ENCODE measurements at regions not wholly inside any gene's neighbourhood (a gene's known extent, or its start where the extent isn't known, plus 50 kb on each side); places are given as distances from the start of the nearest gene placed in this dataset.

DNA sequence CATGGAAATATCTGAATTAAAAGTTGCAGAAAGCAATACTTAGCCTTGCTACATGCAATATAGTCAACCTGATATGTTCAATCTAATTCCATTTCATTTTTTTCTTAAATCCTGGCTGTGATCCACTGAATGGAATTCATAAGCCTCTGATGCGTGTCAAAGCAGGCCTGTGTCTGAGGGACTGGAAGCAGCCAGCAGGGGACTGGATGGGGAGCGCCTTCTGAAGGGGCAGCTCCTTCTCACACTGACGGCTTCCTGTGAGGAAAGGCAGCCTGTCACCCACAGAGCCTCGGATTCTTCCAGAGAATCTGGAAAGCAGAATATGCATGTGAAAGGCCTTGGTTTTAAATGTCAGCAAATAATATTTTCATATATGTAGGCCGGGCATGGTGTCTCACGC, 73.5 kb downstream of the KCNF1 start:
- Histone ChIP-seq H3K36me3 (no peaks in the 10 kb centered on the region), H3K4me3 (no peak overlapping the region), H3K9me3 (no peaks in the 10 kb centered on the region), H3K27me3 (no peaks in the 10 kb centered on the region), H3K27ac (no peak overlapping the region), H3K4me1 (peaks cover 8% of the 10 kb centered on the region)
- intact Hi-C loops (cut with DNase I), result no loop called here
- TF ChIP-seq POLR2AphosphoS5 (IDR thresholded peaks at IDR 0.05; ENCODE audit: insufficient read depth in 1 of 2, low read depth in 1 of 2) (no peak), POLR2A (IDR thresholded peaks at IDR 0.05) (no peak)
- DNase-seq (ENCODE audit: extremely low spot score in 2 of 2), result no peak

DNA sequence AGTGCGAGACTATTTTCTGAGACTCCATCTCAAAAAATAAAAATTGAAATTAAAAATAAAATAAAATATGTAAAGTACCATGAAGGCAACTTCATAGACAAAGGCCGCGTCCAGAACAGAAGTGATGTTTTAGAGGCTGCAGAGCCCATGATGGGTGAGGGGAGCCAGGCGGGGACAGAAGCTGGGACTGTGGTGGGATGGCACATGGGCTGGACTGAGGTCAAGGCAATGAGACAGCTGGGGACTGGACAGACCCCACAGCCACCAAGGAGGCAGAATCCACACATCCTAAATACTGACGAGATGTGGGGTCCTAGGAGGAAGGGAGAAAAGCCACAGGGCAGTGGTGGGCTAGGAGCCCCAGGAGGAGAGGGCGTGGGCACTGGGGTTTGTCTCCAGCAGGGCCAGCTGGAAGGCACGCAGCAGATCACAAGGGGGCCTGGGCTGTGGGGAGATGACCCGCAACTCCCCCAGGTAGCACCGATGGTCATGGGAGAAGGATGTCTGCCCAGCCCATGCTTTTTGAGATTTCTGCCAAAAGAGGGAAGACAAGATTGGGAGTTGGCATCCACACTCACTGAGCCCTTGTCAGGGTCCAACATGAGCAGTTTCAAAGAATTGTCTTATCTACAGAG, 74.3 kb downstream of the KCNF1 start:
- H3K27ac ChIP-seq, result no peak overlapping the region
- TF ChIP-seq POLR2AphosphoS5 (IDR thresholded peaks at IDR 0.05; ENCODE audit: insufficient read depth in 1 of 2, low read depth in 1 of 2) (no peak), POLR2A (IDR thresholded peaks at IDR 0.05) (no peak)
- TF ChIP-seq, protein P1, sequence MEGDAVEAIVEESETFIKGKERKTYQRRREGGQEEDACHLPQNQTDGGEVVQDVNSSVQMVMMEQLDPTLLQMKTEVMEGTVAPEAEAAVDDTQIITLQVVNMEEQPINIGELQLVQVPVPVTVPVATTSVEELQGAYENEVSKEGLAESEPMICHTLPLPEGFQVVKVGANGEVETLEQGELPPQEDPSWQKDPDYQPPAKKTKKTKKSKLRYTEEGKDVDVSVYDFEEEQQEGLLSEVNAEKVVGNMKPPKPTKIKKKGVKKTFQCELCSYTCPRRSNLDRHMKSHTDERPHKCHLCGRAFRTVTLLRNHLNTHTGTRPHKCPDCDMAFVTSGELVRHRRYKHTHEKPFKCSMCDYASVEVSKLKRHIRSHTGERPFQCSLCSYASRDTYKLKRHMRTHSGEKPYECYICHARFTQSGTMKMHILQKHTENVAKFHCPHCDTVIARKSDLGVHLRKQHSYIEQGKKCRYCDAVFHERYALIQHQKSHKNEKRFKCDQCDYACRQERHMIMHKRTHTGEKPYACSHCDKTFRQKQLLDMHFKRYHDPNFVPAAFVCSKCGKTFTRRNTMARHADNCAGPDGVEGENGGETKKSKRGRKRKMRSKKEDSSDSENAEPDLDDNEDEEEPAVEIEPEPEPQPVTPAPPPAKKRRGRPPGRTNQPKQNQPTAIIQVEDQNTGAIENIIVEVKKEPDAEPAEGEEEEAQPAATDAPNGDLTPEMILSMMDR (IDR thresholded peaks at IDR 0.05), result no peak

DNA sequence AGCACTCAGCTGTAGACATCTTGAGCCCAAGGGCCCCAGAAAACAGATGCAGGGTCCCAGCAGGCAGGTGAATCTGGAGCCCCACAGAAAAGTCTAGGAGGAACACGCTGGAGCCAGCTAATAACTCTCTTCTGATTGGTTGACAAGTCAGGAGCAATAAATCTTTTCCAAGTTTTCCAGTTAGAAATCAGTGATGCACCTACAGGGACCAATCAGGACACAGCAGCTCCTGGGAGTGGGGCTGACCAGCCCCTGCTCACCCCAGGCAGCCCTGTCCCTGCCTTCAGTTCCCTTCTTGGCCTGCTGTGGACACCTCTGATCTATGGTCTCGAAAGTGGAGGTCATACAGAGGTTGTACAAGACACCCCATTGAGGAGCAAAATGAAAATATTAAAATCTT, 75.7 kb downstream of the KCNF1 start:
- intact Hi-C loops (cut with DNase I), result no loop called here
- Histone ChIP-seq H3K4me1 (peaks cover 8% of the 10 kb centered on the region), H3K27ac (no peak overlapping the region), H3K36me3 (no peaks in the 10 kb centered on the region), H3K4me3 (no peak overlapping the region), H3K27me3 (no peaks in the 10 kb centered on the region), H3K9me3 (no peaks in the 10 kb centered on the region)
- DNase-seq (ENCODE audit: extremely low spot score in 2 of 2), result no peak
- TF ChIP-seq POLR2A (IDR thresholded peaks at IDR 0.05), result no peak
- TF ChIP-seq POLR2AphosphoS5 (IDR thresholded peaks at IDR 0.05; ENCODE audit: insufficient read depth in 1 of 2, low read depth in 1 of 2), result no peak
- TF ChIP-seq, protein P1 (IDR thresholded peaks at IDR 0.05), result no peak

More for the DNA sequence above, 74.3 kb downstream of the KCNF1 start:
- intact Hi-C loops (cut with DNase I), result no loop called here
- Histone ChIP-seq H3K4me1 (peaks cover 8% of the 10 kb centered on the region), H3K36me3 (no peaks in the 10 kb centered on the region), H3K9me3 (no peaks in the 10 kb centered on the region), H3K27me3 (no peaks in the 10 kb centered on the region), H3K4me3 (no peak overlapping the region)
- no peak for DNase-seq (ENCODE audit: extremely low spot score in 2 of 2)

DNA sequence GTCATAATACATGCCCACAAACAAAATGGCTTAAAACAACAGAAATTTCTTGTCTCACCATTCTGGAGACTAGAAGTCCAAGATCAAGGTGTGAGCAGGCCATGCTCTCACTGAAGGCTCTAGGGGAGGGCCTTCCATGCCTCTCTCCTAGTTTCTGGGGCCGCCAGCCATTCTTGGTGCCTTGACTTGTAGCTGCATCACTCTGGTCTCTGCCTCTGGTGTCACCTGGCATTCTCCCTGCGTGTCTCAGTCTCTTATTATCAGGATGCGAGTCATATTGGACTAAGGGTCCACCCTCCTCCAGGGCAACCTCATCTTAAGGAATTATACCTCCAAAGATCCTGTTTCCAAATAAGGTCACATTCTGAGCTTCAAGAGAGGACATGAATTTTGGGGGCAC, 76.1 kb downstream of the KCNF1 start:
- Histone ChIP-seq H3K27ac (no peak overlapping the region), H3K9me3 (no peaks in the 10 kb centered on the region), H3K36me3 (no peaks in the 10 kb centered on the region), H3K4me1 (peaks cover 8% of the 10 kb centered on the region), H3K4me3 (no peak overlapping the region), H3K27me3 (no peaks in the 10 kb centered on the region)
- no peak for DNase-seq (ENCODE audit: extremely low spot score in 2 of 2)
- TF ChIP-seq, protein P1 (IDR thresholded peaks at IDR 0.05), result no peak
- TF ChIP-seq POLR2AphosphoS5 (IDR thresholded peaks at IDR 0.05; ENCODE audit: insufficient read depth in 1 of 2, low read depth in 1 of 2) (no peak), POLR2A (IDR thresholded peaks at IDR 0.05) (no peak)
- intact Hi-C loops (cut with DNase I), result no loop called here

DNA sequence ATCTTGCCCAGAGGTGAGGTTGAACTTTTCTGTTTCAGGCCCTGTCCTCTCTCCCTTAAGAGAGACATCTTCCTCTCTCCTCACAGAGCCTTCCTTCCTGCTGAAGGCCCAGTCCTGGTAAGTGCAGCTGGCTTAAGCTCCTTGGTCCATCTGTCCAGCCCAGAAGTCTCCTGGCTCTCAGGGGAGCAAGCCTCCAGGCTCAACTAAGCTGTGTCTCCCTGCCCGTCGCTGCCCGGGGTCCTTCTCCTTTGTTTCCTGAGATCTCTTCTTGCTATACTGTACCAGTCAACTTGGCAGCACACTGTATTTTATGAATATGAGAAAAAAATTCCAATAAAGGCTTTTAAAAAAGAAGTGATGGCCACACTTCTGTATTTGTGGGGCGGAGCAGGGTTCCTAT, 77.4 kb downstream of the KCNF1 start:
- DNase-seq (ENCODE audit: extremely low spot score in 2 of 2), result no peak
- H3K4me1 ChIP-seq, result no peaks in the 10 kb centered on the region
- H3K9me3 ChIP-seq, result no peaks in the 10 kb centered on the region
- H3K4me3 ChIP-seq, result no peak overlapping the region
- H3K27me3 ChIP-seq, result no peaks in the 10 kb centered on the region
- H3K27ac ChIP-seq, result no peak overlapping the region
- no peaks in the 10 kb centered on the region for H3K36me3 ChIP-seq
- TF ChIP-seq, protein P1 (IDR thresholded peaks at IDR 0.05), result no peak
- TF ChIP-seq POLR2A (IDR thresholded peaks at IDR 0.05) (no peak), POLR2AphosphoS5 (IDR thresholded peaks at IDR 0.05; ENCODE audit: insufficient read depth in 1 of 2, low read depth in 1 of 2) (no peak)
- intact Hi-C loops (cut with DNase I), result no loop called here
